ENCODE measurements at regions not wholly inside any gene's neighbourhood (a gene's known extent, or its start where the extent isn't known, plus 50 kb on each side); places are given as distances from the start of the nearest gene placed in this dataset.

- TF ChIP-seq GATA3 (IDR thresholded peaks at IDR 0.05; ENCODE audit: low read depth, low read length) (no peak), GATA2 (IDR thresholded peaks at IDR 0.05; ENCODE audit: low read depth, low read length) (no peak)
Observed at GRCh38 chr3:67943546-67943945, 289.1 kb upstream of the SUCLG2 start.
